CD4-positive, alpha-beta memory T cell (primary cell): ENCODE measurements at regions not wholly inside any gene's neighbourhood (a gene's known extent, or its start where the extent isn't known, plus 50 kb on each side); places are given as distances from the start of the nearest gene placed in this dataset.

ENCODE experiments used
- CTCF ChIA-PET: fragments of 350-600 bp; sonication (Branson Sonifier 250); formaldehyde crosslinking; loops from one replicate; lab custom pipeline; 2021; ENCODE audit warnings: inconsistent platforms; ENCODE audit not compliant: partially characterized antibody; lab: Charles Lee
- POLR2A ChIA-PET: fragments of 350-600 bp; sonication (Branson Sonifier 250); formaldehyde crosslinking; loops from one replicate; lab custom pipeline; 2021; ENCODE audit not compliant: partially characterized antibody; lab: Charles Lee
- DNase-seq, 5 donors: peaks; one replicate each; pipeline versions ENCODE4 v3.0.0 to v3.0.0-alpha.2; 2020 to 2022; ENCODE audit warnings: mixed read lengths in 1 of 5
- H3K27ac ChIP-seq: one replicate; pipeline ENCODE4 v1.7.0; 2013; ENCODE audit warnings: low read depth, low read length
- H3K27me3 ChIP-seq: 2 replicates; pipeline ENCODE4 v1.7.0; 2013; ENCODE audit warnings: mild to moderate bottlenecking, low read length, moderate library complexity; ENCODE audit not compliant: insufficient read depth
- H3K36me3 ChIP-seq: 2 replicates; pipeline ENCODE4 v1.7.0; 2013; ENCODE audit warnings: mild to moderate bottlenecking, low read length, moderate library complexity; ENCODE audit not compliant: insufficient read depth
- H3K4me1 ChIP-seq: 2 replicates; pipeline ENCODE4 v1.7.0; 2013; ENCODE audit warnings: mild to moderate bottlenecking, low read length, moderate library complexity; ENCODE audit not compliant: insufficient read depth
- H3K4me3 ChIP-seq, 2 donors: one replicate each; pipeline ENCODE4 v1.7.0; 2013; ENCODE audit warnings: low read length in 2 of 2, mild to moderate bottlenecking in 1 of 2
- H3K9me3 ChIP-seq, 2 donors: one replicate each; pipeline ENCODE4 v1.7.0; 2013; ENCODE audit warnings: low read length in 2 of 2, control low read depth in 1 of 2; ENCODE audit not compliant: control insufficient read depth in 1 of 2
- H3K27ac Mint-ChIP-seq, 7 donors: one replicate each; pipeline ENCODE4 v1.8.0; 2020 to 2021; ENCODE audit warnings: mixed read lengths in 7 of 7, mild to moderate bottlenecking in 6 of 7, inconsistent platforms in 3 of 7, moderate library complexity in 3 of 7
- H3K27me3 Mint-ChIP-seq, 2 donors: one replicate each; pipeline ENCODE4 v1.8.0; 2020 to 2021; ENCODE audit warnings: mixed read lengths in 2 of 2
- H3K36me3 Mint-ChIP-seq, 2 donors: one replicate each; pipeline ENCODE4 v1.8.0; 2020 to 2021; ENCODE audit warnings: mixed read lengths in 2 of 2, inconsistent platforms in 1 of 2, mild to moderate bottlenecking in 1 of 2
- H3K4me1 Mint-ChIP-seq, 4 donors: one replicate each; pipeline ENCODE4 v1.8.0; 2020 to 2021; ENCODE audit warnings: mixed read lengths in 4 of 4, mild to moderate bottlenecking in 1 of 4
- H3K4me3 Mint-ChIP-seq, 8 donors: one replicate each; pipeline ENCODE4 v1.8.0; 2020 to 2021; ENCODE audit warnings: mixed read lengths in 8 of 8, mild to moderate bottlenecking in 7 of 8, moderate library complexity in 6 of 8, inconsistent platforms in 3 of 8
- H3K9me3 Mint-ChIP-seq, 8 donors: one replicate each; pipeline ENCODE4 v1.8.0; 2020 to 2021; ENCODE audit warnings: mixed read lengths in 8 of 8, mild to moderate bottlenecking in 5 of 8, inconsistent platforms in 3 of 8, moderate library complexity in 1 of 8
- intact Hi-C: fragments of 100-400 bp; cut with micrococcal nuclease; formaldehyde crosslinking; loops from one replicate; pipeline ENCODE4 v1.15.1; 2023

- no peaks in the 10 kb centered on the region for H3K27me3 ChIP-seq
- no peak overlapping the region for H3K4me3 Mint-ChIP-seq
- H3K36me3 Mint-ChIP-seq: no peaks in the 10 kb centered on the region
- ChIA-PET POLR2A (no interaction called here), CTCF (no interaction called here)
- intact Hi-C loops: no loop called here
- H3K36me3 ChIP-seq: no peaks in the 10 kb centered on the region
- H3K4me1 ChIP-seq: no peaks in the 10 kb centered on the region
- no peaks in the 10 kb centered on the region for H3K4me1 Mint-ChIP-seq
- H3K9me3 Mint-ChIP-seq: peaks cover 0 to 7% (median 0%) of the 10 kb centered on the region in 8 donors
- no peaks in the 10 kb centered on the region for H3K9me3 ChIP-seq
- no peak overlapping the region for H3K27ac Mint-ChIP-seq
- peaks cover 8 to 16% of the 10 kb centered on the region in 2 donors for H3K27me3 Mint-ChIP-seq
- no peak overlapping the region for H3K27ac ChIP-seq
- no peak overlapping the region for H3K4me3 ChIP-seq
- no peak for DNase-seq
Observed at GRCh38 chr1:18010945-18011344, 96.7 kb upstream of the IGSF21 start.

- no peaks in the 10 kb centered on the region for H3K9me3 ChIP-seq
- no peaks in the 10 kb centered on the region for H3K4me1 ChIP-seq
- no peak for DNase-seq
- no peak overlapping the region for H3K27ac ChIP-seq
- intact Hi-C loops: no loop called here
- no peak overlapping the region for H3K4me3 Mint-ChIP-seq
- ChIA-PET CTCF (no interaction called here), POLR2A (no interaction called here)
- H3K9me3 Mint-ChIP-seq: peaks cover 0 to 7% (median 0%) of the 10 kb centered on the region in 8 donors
- H3K36me3 Mint-ChIP-seq: no peaks in the 10 kb centered on the region
- H3K27me3 Mint-ChIP-seq: peaks cover 12 to 18% of the 10 kb centered on the region in 2 donors
- no peak overlapping the region for H3K4me3 ChIP-seq
- no peak overlapping the region for H3K27ac Mint-ChIP-seq
- no peaks in the 10 kb centered on the region for H3K36me3 ChIP-seq
- no peaks in the 10 kb centered on the region for H3K27me3 ChIP-seq
- H3K4me1 Mint-ChIP-seq: peaks cover 0 to 1% (median 0%) of the 10 kb centered on the region in 4 donors
Observed at GRCh38 chr1:18011703-18012102, 95.9 kb upstream of the IGSF21 start.

- DNase-seq: no peak
- Mint-ChIP-seq H3K4me1 (peaks cover 0 to 1% (median 0%) of the 10 kb centered on the region in 4 donors), H3K27me3 (peaks cover 13 to 16% of the 10 kb centered on the region in 2 donors), H3K4me3 (no peak overlapping the region), H3K27ac (no peak overlapping the region), H3K9me3 (peaks cover 0 to 7% (median 0%) of the 10 kb centered on the region in 8 donors), H3K36me3 (no peaks in the 10 kb centered on the region)
- POLR2A ChIA-PET: no interaction called here
- Histone ChIP-seq H3K36me3 (no peaks in the 10 kb centered on the region), H3K4me1 (no peaks in the 10 kb centered on the region), H3K4me3 (no peak overlapping the region), H3K27ac (no peak overlapping the region), H3K9me3 (no peaks in the 10 kb centered on the region), H3K27me3 (no peaks in the 10 kb centered on the region)
- intact Hi-C loops: no loop called here
- CTCF ChIA-PET: no interaction called here
Observed at GRCh38 chr1:18012686-18013085, 94.9 kb upstream of the IGSF21 start.

GRCh38 chr1:18013216-18013615 lies 94.4 kb upstream of the IGSF21 start:
- H3K9me3 ChIP-seq: no peaks in the 10 kb centered on the region
- Mint-ChIP-seq H3K4me3 (no peak overlapping the region), H3K27me3 (peaks cover 13 to 16% of the 10 kb centered on the region in 2 donors), H3K36me3 (no peaks in the 10 kb centered on the region), H3K27ac (no peak overlapping the region), H3K4me1 (peaks cover 0 to 1% (median 0%) of the 10 kb centered on the region in 4 donors), H3K9me3 (peaks cover 0 to 7% (median 0%) of the 10 kb centered on the region in 8 donors)
- intact Hi-C loops: no loop called here
- ChIA-PET POLR2A (no interaction called here), CTCF (no interaction called here)
- no peaks in the 10 kb centered on the region for H3K4me1 ChIP-seq
- no peak for DNase-seq
- no peaks in the 10 kb centered on the region for H3K27me3 ChIP-seq
- no peaks in the 10 kb centered on the region for H3K36me3 ChIP-seq
- H3K27ac ChIP-seq: no peak overlapping the region
- H3K4me3 ChIP-seq: no peak overlapping the region

GRCh38 chr1:18015719-18016118 lies 91.9 kb upstream of the IGSF21 start:
- H3K27me3 Mint-ChIP-seq: peaks cover 10 to 15% of the 10 kb centered on the region in 2 donors
- H3K36me3 Mint-ChIP-seq: no peaks in the 10 kb centered on the region
- H3K4me1 Mint-ChIP-seq: peaks cover 0 to 1% (median 0%) of the 10 kb centered on the region in 4 donors
- Histone ChIP-seq H3K4me3 (no peak overlapping the region), H3K27me3 (no peaks in the 10 kb centered on the region), H3K9me3 (no peaks in the 10 kb centered on the region), H3K4me1 (no peaks in the 10 kb centered on the region), H3K36me3 (no peaks in the 10 kb centered on the region), H3K27ac (no peak overlapping the region)
- CTCF ChIA-PET: no interaction called here
- H3K4me3 Mint-ChIP-seq: no peak overlapping the region
- POLR2A ChIA-PET: no interaction called here
- no peak overlapping the region for H3K27ac Mint-ChIP-seq
- intact Hi-C loops: no loop called here
- no peak for DNase-seq
- peaks cover 0 to 4% (median 0%) of the 10 kb centered on the region in 8 donors for H3K9me3 Mint-ChIP-seq

- CTCF ChIA-PET: no interaction called here
- POLR2A ChIA-PET: no interaction called here
- Mint-ChIP-seq H3K27ac (no peak overlapping the region), H3K36me3 (no peaks in the 10 kb centered on the region), H3K27me3 (peaks cover 16 to 19% of the 10 kb centered on the region in 2 donors), H3K4me3 (no peak overlapping the region), H3K4me1 (peaks cover 0 to 1% (median 0%) of the 10 kb centered on the region in 4 donors), H3K9me3 (no peaks in the 10 kb centered on the region)
- H3K27ac ChIP-seq: no peak overlapping the region
- no peaks in the 10 kb centered on the region for H3K9me3 ChIP-seq
- H3K36me3 ChIP-seq: no peaks in the 10 kb centered on the region
- H3K4me1 ChIP-seq: no peaks in the 10 kb centered on the region
- DNase-seq: no peak
- H3K27me3 ChIP-seq: no peaks in the 10 kb centered on the region
- H3K4me3 ChIP-seq: no peak overlapping the region
- intact Hi-C loops: no loop called here
Observed at GRCh38 chr1:18018366-18018765, 89.2 kb upstream of the IGSF21 start.

- no peaks in the 10 kb centered on the region for H3K27me3 ChIP-seq
- no peaks in the 10 kb centered on the region for H3K4me1 ChIP-seq
- Mint-ChIP-seq H3K4me3 (no peak overlapping the region), H3K4me1 (peaks cover 0 to 1% (median 0%) of the 10 kb centered on the region in 4 donors), H3K27me3 (peaks cover 11 to 18% of the 10 kb centered on the region in 2 donors), H3K9me3 (no peaks in the 10 kb centered on the region), H3K27ac (no peak overlapping the region), H3K36me3 (no peaks in the 10 kb centered on the region)
- no peak overlapping the region for H3K4me3 ChIP-seq
- no peak overlapping the region for H3K27ac ChIP-seq
- POLR2A ChIA-PET: no interaction called here
- CTCF ChIA-PET: no interaction called here
- DNase-seq: no peak
- H3K9me3 ChIP-seq: no peaks in the 10 kb centered on the region
- no peaks in the 10 kb centered on the region for H3K36me3 ChIP-seq
- intact Hi-C loops: no loop called here
Observed at GRCh38 chr1:18020021-18020817, 87.4 kb upstream of the IGSF21 start.
